ENCODE measurements at regions not wholly inside any gene's neighbourhood (a gene's known extent, or its start where the extent isn't known, plus 50 kb on each side); places are given as distances from the start of the nearest gene placed in this dataset.

DNA sequence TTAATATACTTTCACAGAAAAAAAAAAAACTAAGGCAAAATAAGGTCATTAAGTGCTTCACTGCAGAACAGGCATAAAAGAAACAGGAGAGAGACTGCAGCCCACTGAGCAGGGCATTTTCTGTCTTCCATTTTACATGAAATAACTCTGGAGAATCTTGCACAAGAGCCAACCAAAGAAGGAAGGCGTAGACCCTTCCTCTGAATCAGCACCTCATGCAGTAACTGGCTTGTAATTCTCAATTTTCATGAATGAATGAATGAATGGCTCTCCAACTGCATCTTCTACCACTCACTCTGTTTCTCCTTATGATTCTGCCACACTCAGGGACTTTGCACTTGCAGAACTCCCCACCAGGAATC, 102.0 kb upstream of the PPM1H start:
- TF ChIP-seq POLR2A (IDR thresholded peaks at IDR 0.05) = no peak
- TF ChIP-seq, protein P1, sequence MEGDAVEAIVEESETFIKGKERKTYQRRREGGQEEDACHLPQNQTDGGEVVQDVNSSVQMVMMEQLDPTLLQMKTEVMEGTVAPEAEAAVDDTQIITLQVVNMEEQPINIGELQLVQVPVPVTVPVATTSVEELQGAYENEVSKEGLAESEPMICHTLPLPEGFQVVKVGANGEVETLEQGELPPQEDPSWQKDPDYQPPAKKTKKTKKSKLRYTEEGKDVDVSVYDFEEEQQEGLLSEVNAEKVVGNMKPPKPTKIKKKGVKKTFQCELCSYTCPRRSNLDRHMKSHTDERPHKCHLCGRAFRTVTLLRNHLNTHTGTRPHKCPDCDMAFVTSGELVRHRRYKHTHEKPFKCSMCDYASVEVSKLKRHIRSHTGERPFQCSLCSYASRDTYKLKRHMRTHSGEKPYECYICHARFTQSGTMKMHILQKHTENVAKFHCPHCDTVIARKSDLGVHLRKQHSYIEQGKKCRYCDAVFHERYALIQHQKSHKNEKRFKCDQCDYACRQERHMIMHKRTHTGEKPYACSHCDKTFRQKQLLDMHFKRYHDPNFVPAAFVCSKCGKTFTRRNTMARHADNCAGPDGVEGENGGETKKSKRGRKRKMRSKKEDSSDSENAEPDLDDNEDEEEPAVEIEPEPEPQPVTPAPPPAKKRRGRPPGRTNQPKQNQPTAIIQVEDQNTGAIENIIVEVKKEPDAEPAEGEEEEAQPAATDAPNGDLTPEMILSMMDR (IDR thresholded peaks at IDR 0.05) = no peak

Measured in esophagus squamous epithelium (tissue), 4 donors.